ENCODE measurements at regions not wholly inside any gene's neighbourhood (a gene's known extent, or its start where the extent isn't known, plus 50 kb on each side); places are given as distances from the start of the nearest gene placed in this dataset.

DNA sequence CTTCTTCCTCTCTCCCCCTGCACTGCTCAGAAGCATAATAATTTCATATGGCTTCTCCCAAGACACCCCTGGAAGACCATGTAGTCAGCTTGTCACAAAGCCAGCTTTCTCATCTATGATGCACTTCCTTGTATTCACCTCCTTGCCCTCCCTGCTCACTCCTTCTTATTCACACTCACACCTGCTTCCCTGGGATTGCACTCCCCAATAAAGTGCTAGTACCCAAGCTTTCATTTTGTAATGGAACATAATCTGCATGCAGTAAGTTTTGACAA, 76.9 kb upstream of the FRMD4B start:
- TF ChIP-seq ZNF384 (IDR thresholded peaks at IDR 0.05) (no peak), SUZ12 (IDR thresholded peaks at IDR 0.05) (no peak), FOXM1 (IDR thresholded peaks at IDR 0.05; ENCODE audit: borderline replicate concordance) (no peak), FOXA1 (IDR thresholded peaks at IDR 0.05) (no peak), ARNT (IDR thresholded peaks at IDR 0.05) (no peak), TARDBP (IDR thresholded peaks at IDR 0.05) (no peak), HDGF (IDR thresholded peaks at IDR 0.05; ENCODE audit: borderline replicate concordance) (no peak), SP1 (IDR thresholded peaks at IDR 0.05) (no peak)
- TF ChIP-seq, protein P1, sequence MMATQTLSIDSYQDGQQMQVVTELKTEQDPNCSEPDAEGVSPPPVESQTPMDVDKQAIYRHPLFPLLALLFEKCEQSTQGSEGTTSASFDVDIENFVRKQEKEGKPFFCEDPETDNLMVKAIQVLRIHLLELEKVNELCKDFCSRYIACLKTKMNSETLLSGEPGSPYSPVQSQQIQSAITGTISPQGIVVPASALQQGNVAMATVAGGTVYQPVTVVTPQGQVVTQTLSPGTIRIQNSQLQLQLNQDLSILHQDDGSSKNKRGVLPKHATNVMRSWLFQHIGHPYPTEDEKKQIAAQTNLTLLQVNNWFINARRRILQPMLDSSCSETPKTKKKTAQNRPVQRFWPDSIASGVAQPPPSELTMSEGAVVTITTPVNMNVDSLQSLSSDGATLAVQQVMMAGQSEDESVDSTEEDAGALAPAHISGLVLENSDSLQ (IDR thresholded peaks at IDR 0.05) = no peak
